K562 (cell line): ENCODE measurements at regions not wholly inside any gene's neighbourhood (a gene's known extent, or its start where the extent isn't known, plus 50 kb on each side); places are given as distances from the start of the nearest gene placed in this dataset.

ENCODE experiments used
- CBFB ChIP-seq: sonication (generic); formaldehyde crosslinking; IDR thresholded peaks from 2 replicates; pipeline ENCODE4 v1.4.0; 2020; ENCODE audit warnings: mild to moderate bottlenecking, missing genetic modification reagents
- CBX8 ChIP-seq: fragments of 200-600 bp; sonication (generic); IDR thresholded peaks from 2 replicates; pipeline ENCODE4 v1.6.1; 2012; ENCODE audit warnings: borderline replicate concordance, mixed run types, low read depth, mild to moderate bottlenecking, moderate library complexity, mixed read lengths, low read length, control low read depth, inconsistent platforms; ENCODE audit not compliant: poor library complexity, severe bottlenecking; ENCODE audit errors: extremely low read depth
- HDAC3 ChIP-seq: fragments of 450-650 bp; IDR thresholded peaks from 2 replicates; pipeline ENCODE4 v1.6.1; 2018; ENCODE audit warnings: borderline replicate concordance, mild to moderate bottlenecking, moderate library complexity; ENCODE audit not compliant: partially characterized antibody
- MAX ChIP-seq: sonication (generic); formaldehyde crosslinking; IDR thresholded peaks from 2 replicates; pipeline ENCODE4 v1.9.0; 2022; ENCODE audit warnings: mild to moderate bottlenecking, missing genetic modification reagents
- PRMT5 ChIP-seq: sonication (generic); formaldehyde crosslinking; IDR thresholded peaks from 2 replicates; pipeline ENCODE4 v1.5.0; 2020; ENCODE audit warnings: missing genetic modification reagents
- TAF15 ChIP-seq: fragments of 200-400 bp; formaldehyde crosslinking; IDR thresholded peaks from 2 replicates; pipeline ENCODE4 v1.6.1; 2017; ENCODE audit warnings: mild to moderate bottlenecking, low read depth, low read length, moderate library complexity
- ZNF232 ChIP-seq: sonication (generic); formaldehyde crosslinking; IDR thresholded peaks from 2 replicates; pipeline ENCODE4 v1.8.0; 2022; ENCODE audit warnings: mild to moderate bottlenecking, missing genetic modification reagents
- ZNF347 ChIP-seq: fragments of 450-650 bp; formaldehyde crosslinking; IDR thresholded peaks from 2 replicates; pipeline ENCODE4 v1.4.0; 2020; ENCODE audit warnings: low read depth, mild to moderate bottlenecking, moderate library complexity
- TF ChIP-seq, protein P1 (sequence below): fragments of 250-450 bp; sonication (Bioruptor Pico); IDR thresholded peaks from 2 replicates; pipeline ENCODE4 v1.8.0; 2021; ENCODE audit warnings: mild to moderate bottlenecking, moderate library complexity
- TF ChIP-seq, protein P2 (sequence below): fragments of 250-450 bp; sonication (Bioruptor Pico); IDR thresholded peaks from 2 replicates; pipeline ENCODE4 v1.4.0; 2020; ENCODE audit warnings: borderline replicate concordance
- TF ChIP-seq, protein P3 (sequence below): fragments of 250-450 bp; sonication (Bioruptor Pico); IDR thresholded peaks from 2 replicates; pipeline ENCODE4 v1.8.0; 2021; ENCODE audit warnings: borderline replicate concordance, mild to moderate bottlenecking, moderate library complexity; ENCODE audit not compliant: poor library complexity, severe bottlenecking
- TF ChIP-seq, protein P4 (sequence below): fragments of 450-650 bp; formaldehyde crosslinking; IDR thresholded peaks from 2 replicates; pipeline ENCODE4 v1.4.0; 2020; ENCODE audit warnings: mild to moderate bottlenecking, mixed read lengths

GRCh38 chr2:235134420-235134819 is 182.6 kb downstream of the SH3BP4 start (continued):
- TF ChIP-seq MAX (no peak), HDAC3 (no peak), ZNF347 (CRISPR knock-in tag) (no peak), PRMT5 (CRISPR knock-in tag) (no peak), CBX8 (no peak), CBFB (CRISPR knock-in tag) (no peak), ZNF232 (CRISPR knock-in tag) (no peak), TAF15 (no peak)
- TF ChIP-seq, protein P1, sequence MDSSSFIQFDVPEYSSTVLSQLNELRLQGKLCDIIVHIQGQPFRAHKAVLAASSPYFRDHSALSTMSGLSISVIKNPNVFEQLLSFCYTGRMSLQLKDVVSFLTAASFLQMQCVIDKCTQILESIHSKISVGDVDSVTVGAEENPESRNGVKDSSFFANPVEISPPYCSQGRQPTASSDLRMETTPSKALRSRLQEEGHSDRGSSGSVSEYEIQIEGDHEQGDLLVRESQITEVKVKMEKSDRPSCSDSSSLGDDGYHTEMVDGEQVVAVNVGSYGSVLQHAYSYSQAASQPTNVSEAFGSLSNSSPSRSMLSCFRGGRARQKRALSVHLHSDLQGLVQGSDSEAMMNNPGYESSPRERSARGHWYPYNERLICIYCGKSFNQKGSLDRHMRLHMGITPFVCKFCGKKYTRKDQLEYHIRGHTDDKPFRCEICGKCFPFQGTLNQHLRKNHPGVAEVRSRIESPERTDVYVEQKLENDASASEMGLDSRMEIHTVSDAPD (CRISPR knock-in tag), result no peak
- TF ChIP-seq, protein P2, sequence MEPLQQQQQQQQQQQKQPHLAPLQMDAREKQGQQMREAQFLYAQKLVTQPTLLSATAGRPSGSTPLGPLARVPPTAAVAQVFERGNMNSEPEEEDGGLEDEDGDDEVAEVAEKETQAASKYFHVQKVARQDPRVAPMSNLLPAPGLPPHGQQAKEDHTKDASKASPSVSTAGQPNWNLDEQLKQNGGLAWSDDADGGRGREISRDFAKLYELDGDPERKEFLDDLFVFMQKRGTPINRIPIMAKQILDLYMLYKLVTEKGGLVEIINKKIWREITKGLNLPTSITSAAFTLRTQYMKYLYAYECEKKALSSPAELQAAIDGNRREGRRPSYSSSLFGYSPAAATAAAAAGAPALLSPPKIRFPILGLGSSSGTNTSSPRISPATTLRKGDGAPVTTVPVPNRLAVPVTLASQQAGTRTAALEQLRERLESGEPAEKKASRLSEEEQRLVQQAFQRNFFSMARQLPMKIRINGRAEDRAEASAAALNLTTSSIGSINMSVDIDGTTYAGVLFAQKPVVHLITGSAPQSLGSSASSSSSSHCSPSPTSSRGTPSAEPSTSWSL (CRISPR knock-in tag), result no peak
- TF ChIP-seq, protein P3, sequence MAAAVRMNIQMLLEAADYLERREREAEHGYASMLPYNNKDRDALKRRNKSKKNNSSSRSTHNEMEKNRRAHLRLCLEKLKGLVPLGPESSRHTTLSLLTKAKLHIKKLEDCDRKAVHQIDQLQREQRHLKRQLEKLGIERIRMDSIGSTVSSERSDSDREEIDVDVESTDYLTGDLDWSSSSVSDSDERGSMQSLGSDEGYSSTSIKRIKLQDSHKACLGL, result no peak
- TF ChIP-seq, protein P4, sequence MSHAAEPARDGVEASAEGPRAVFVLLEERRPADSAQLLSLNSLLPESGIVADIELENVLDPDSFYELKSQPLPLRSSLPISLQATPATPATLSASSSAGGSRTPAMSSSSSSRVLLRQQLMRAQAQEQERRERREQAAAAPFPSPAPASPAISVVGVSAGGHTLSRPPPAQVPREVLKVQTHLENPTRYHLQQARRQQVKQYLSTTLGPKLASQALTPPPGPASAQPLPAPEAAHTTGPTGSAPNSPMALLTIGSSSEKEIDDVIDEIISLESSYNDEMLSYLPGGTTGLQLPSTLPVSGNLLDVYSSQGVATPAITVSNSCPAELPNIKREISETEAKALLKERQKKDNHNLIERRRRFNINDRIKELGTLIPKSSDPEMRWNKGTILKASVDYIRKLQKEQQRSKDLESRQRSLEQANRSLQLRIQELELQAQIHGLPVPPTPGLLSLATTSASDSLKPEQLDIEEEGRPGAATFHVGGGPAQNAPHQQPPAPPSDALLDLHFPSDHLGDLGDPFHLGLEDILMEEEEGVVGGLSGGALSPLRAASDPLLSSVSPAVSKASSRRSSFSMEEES (CRISPR knock-in tag), result no peak
